ENCODE measurements at regions not wholly inside any gene's neighbourhood (a gene's known extent, or its start where the extent isn't known, plus 50 kb on each side); places are given as distances from the start of the nearest gene placed in this dataset.

DNA sequence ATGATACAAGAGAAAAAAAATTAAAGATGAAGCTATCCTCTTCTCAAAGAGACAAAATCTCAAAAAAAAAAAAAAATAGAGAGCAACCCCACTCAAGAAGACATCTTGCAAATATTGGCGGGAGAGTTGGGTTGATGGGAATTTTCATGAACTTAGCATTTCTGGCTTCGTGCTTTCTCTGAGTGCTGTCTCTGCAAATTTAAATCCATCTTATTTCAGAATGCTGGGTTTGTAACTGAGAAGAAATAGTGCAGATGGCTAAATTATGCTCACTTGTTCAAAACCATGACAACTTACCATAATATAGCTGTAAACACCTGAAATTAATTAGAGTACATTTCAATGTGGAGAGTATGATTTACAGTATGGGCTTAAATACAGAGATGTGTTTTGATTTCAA is 484.8 kb upstream of the CELF2 start:
- Mint-ChIP-seq H3K9me3 (ENCODE audit: unreplicated experiment) (no peaks in the 10 kb centered on the region), H3K4me1 (ENCODE audit: low read depth, unreplicated experiment) (peaks cover 9% of the 10 kb centered on the region), H3K36me3 (ENCODE audit: unreplicated experiment) (no peaks in the 10 kb centered on the region), H3K4me3 (ENCODE audit: unreplicated experiment) (no peak overlapping the region), H3K27me3 (ENCODE audit: unreplicated experiment) (peaks cover 2% of the 10 kb centered on the region), H3K27ac (ENCODE audit: unreplicated experiment) (no peak overlapping the region)
- no peak for TF ChIP-seq CTCF (IDR thresholded peaks at IDR 0.05; ENCODE audit: partially characterized antibody, unreplicated experiment)
- no peak for DNase-seq

GRCh38 chr10:10533437-10533836 is 484.2 kb upstream of the CELF2 start:
- Mint-ChIP-seq H3K27ac (ENCODE audit: unreplicated experiment) (no peak overlapping the region), H3K27me3 (ENCODE audit: unreplicated experiment) (peaks cover 2% of the 10 kb centered on the region), H3K4me3 (ENCODE audit: unreplicated experiment) (no peak overlapping the region), H3K36me3 (ENCODE audit: unreplicated experiment) (no peaks in the 10 kb centered on the region), H3K9me3 (ENCODE audit: unreplicated experiment) (no peaks in the 10 kb centered on the region), H3K4me1 (ENCODE audit: low read depth, unreplicated experiment) (peaks cover 9% of the 10 kb centered on the region)
- no peak for TF ChIP-seq CTCF (IDR thresholded peaks at IDR 0.05; ENCODE audit: partially characterized antibody, unreplicated experiment)
- DNase-seq, result no peak

GRCh38 chr10:10538326-10538725 is 479.3 kb upstream of the CELF2 start:
- Mint-ChIP-seq H3K9me3 (ENCODE audit: unreplicated experiment) (peaks cover 1% of the 10 kb centered on the region), H3K36me3 (ENCODE audit: unreplicated experiment) (no peaks in the 10 kb centered on the region), H3K27me3 (ENCODE audit: unreplicated experiment) (peaks cover 2% of the 10 kb centered on the region), H3K27ac (ENCODE audit: unreplicated experiment) (no peak overlapping the region), H3K4me1 (ENCODE audit: low read depth, unreplicated experiment) (peaks cover 7% of the 10 kb centered on the region), H3K4me3 (ENCODE audit: unreplicated experiment) (no peak overlapping the region)
- DNase-seq, result no peak
- no peak for TF ChIP-seq CTCF (IDR thresholded peaks at IDR 0.05; ENCODE audit: partially characterized antibody, unreplicated experiment)

- H3K9me3 Mint-ChIP-seq (ENCODE audit: unreplicated experiment), result peaks cover 1% of the 10 kb centered on the region
- H3K4me1 Mint-ChIP-seq (ENCODE audit: low read depth, unreplicated experiment), result peaks cover 7% of the 10 kb centered on the region
- TF ChIP-seq CTCF (IDR thresholded peaks at IDR 0.05; ENCODE audit: partially characterized antibody, unreplicated experiment), result no peak
- H3K36me3 Mint-ChIP-seq (ENCODE audit: unreplicated experiment), result no peaks in the 10 kb centered on the region
- peaks cover 2% of the 10 kb centered on the region for H3K27me3 Mint-ChIP-seq (ENCODE audit: unreplicated experiment)
- no peak for DNase-seq
- H3K27ac Mint-ChIP-seq (ENCODE audit: unreplicated experiment), result no peak overlapping the region
- H3K4me3 Mint-ChIP-seq (ENCODE audit: unreplicated experiment), result no peak overlapping the region
Measured at GRCh38 chr10:10540398-10540797, 477.3 kb upstream of the CELF2 start.

DNA sequence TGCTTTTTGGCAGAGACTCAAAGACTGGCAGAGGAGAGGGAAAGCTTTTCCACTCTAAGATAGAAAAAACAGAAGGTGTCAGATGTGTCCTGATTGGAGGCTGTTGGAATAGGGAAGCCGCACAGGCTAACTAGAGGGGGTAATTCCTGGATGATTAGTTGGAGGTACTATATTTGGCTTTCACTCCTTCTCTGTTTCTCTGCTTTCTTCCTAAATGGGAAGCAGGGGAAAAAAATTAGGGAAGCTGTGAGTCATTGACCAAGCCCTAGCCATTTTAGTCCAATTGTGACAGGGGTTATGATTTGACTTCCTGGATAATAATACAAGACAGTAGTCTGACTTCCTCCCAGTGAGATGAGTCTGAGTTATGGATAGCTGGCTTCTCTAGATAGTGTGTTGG is 475.2 kb upstream of the CELF2 start:
- no peak for DNase-seq
- Mint-ChIP-seq H3K4me1 (ENCODE audit: low read depth, unreplicated experiment) (peaks cover 5% of the 10 kb centered on the region), H3K27ac (ENCODE audit: unreplicated experiment) (no peak overlapping the region), H3K9me3 (ENCODE audit: unreplicated experiment) (peaks cover 1% of the 10 kb centered on the region), H3K36me3 (ENCODE audit: unreplicated experiment) (no peaks in the 10 kb centered on the region), H3K4me3 (ENCODE audit: unreplicated experiment) (no peak overlapping the region), H3K27me3 (ENCODE audit: unreplicated experiment) (peaks cover 6% of the 10 kb centered on the region)
- no peak for TF ChIP-seq CTCF (IDR thresholded peaks at IDR 0.05; ENCODE audit: partially characterized antibody, unreplicated experiment)
